Ascending aorta (tissue), 2 donors: ENCODE measurements at regions not wholly inside any gene's neighbourhood (a gene's known extent, or its start where the extent isn't known, plus 50 kb on each side); places are given as distances from the start of the nearest gene placed in this dataset.

Experiments
- DNase-seq, 2 donors: peaks; one replicate each; pipeline ENCODE4 v3.0.0-alpha.2; 2019; ENCODE audit warnings: low spot score in 2 of 2
- H3K27ac ChIP-seq, 2 donors: fragments of 200-600 bp; sonication (generic); one replicate each; pipeline ENCODE4 v1.5.1; 2016 to 2017; ENCODE audit warnings: mild to moderate bottlenecking in 1 of 2
- H3K27me3 ChIP-seq: fragments of 200-600 bp; sonication (generic); one replicate; pipeline ENCODE4 v1.5.1; 2017
- H3K36me3 ChIP-seq, 2 donors: fragments of 200-600 bp; sonication (generic); one replicate each; pipeline ENCODE4 v1.5.1; 2016
- H3K4me1 ChIP-seq, 2 donors: fragments of 200-600 bp; sonication (generic); one replicate each; pipeline ENCODE4 v1.5.1; 2016 to 2017; ENCODE audit warnings: mild to moderate bottlenecking in 1 of 2
- H3K4me3 ChIP-seq, 2 donors: fragments of 200-600 bp; sonication (generic); one replicate each; pipeline ENCODE4 v1.5.1; 2016 to 2017; ENCODE audit warnings: mild to moderate bottlenecking in 1 of 2
- H3K9me3 ChIP-seq, 2 donors: fragments of 200-600 bp; sonication (generic); one replicate each; pipeline ENCODE4 v1.5.1; 2016
- intact Hi-C: fragments of 100-400 bp; cut with DNase I; formaldehyde crosslinking; loops from one replicate; pipeline ENCODE4 v1.15.1; 2023
- TF ChIP-seq, protein P1 (sequence below), 3 experiments: fragments of 200-600 bp in 2 of 3; fragments of 450-650 bp in 1 of 3; sonication (generic) in 2 of 3; IDR thresholded peaks; one replicate each; pipeline ENCODE4 v1.5.1; 2016 to 2019; ENCODE audit warnings: antibody characterized with exemption in 3 of 3, mild to moderate bottlenecking in 1 of 3, moderate library complexity in 1 of 3

DNA sequence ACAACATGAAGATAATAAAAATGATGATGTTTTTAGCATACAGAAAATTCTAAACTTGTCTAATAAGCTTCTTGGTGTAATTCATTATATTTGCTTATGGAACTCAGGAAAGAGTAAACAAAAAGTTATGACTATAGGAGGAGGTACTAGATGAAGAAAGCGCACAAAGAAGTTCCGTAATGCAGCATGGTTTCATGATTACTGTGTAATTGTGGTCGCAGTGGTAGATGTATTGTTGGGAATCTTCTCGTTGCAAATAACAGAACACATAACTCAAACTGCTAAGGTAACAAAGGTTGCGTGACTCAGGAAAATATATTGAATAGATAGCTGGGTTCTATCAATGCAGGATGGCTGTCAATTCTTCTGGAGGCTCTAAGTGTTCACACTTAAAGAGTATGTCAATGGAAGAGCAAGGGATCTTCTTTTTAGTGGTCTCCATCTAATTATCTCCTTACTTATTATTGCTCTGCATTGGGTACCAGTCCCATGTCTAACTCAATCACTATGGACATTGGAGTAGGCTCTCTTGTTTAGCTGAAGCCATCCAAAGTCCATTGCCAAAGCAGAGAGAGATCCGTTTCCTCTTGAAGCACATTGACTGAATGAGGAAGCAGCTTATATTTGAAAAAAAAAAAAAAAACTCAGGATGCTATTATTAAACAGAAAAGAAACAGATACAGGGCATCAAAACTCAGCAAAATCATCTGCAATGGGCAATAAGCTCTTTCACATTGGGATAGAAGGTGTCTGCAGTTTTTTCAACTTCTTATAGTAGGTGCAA is 283.4 kb upstream of the ATP2B1 start:
- Histone ChIP-seq H3K4me1 (no peaks in the 10 kb centered on the region), H3K4me3 (no peak overlapping the region), H3K36me3 (no peaks in the 10 kb centered on the region), H3K27me3 (no peaks in the 10 kb centered on the region), H3K9me3 (no peaks in the 10 kb centered on the region), H3K27ac (no peak overlapping the region)
- no peak for DNase-seq
- intact Hi-C loops: no loop called here
- TF ChIP-seq, protein P1, sequence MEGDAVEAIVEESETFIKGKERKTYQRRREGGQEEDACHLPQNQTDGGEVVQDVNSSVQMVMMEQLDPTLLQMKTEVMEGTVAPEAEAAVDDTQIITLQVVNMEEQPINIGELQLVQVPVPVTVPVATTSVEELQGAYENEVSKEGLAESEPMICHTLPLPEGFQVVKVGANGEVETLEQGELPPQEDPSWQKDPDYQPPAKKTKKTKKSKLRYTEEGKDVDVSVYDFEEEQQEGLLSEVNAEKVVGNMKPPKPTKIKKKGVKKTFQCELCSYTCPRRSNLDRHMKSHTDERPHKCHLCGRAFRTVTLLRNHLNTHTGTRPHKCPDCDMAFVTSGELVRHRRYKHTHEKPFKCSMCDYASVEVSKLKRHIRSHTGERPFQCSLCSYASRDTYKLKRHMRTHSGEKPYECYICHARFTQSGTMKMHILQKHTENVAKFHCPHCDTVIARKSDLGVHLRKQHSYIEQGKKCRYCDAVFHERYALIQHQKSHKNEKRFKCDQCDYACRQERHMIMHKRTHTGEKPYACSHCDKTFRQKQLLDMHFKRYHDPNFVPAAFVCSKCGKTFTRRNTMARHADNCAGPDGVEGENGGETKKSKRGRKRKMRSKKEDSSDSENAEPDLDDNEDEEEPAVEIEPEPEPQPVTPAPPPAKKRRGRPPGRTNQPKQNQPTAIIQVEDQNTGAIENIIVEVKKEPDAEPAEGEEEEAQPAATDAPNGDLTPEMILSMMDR (IDR thresholded peaks at IDR 0.05): no peak

DNA sequence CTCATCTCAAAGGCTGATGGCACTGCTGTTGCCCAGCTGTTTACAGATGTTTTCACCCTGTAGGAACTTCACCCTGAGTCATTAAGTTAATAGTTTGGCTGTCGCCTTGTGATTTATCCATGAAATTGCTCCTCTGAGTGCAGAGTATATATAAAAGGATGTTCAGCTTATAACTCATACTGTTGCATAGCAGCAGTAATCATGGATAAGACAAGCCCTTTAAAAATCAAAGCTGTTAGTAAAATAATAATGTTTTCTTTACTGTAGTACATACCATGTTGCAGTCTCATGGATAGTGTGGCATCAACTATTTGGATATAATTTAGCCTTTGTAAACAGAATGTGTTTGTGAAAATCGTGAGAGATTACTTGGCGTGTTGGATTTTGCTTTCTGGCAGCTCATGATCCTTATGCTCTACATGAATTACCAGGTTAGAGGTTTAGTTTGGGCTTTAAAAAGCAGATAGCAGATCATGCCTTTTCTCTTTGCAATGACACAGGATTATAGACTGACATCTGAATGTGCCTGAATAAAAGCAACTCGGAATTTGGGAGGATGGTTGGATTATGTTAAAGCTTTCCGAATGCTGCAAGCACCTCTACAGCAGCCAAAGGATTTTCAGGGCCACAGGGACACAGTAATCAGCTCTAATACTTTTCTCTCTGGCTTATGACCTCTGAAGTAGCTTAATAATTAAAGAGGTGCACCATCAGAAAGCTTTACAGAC is 279.7 kb upstream of the ATP2B1 start:
- Histone ChIP-seq H3K4me3 (no peak overlapping the region), H3K27ac (no peak overlapping the region), H3K27me3 (no peaks in the 10 kb centered on the region), H3K4me1 (no peaks in the 10 kb centered on the region), H3K36me3 (no peaks in the 10 kb centered on the region), H3K9me3 (no peaks in the 10 kb centered on the region)
- TF ChIP-seq, protein P1 (IDR thresholded peaks at IDR 0.05): no peak
- intact Hi-C loops: no loop called here
- no peak for DNase-seq

DNA sequence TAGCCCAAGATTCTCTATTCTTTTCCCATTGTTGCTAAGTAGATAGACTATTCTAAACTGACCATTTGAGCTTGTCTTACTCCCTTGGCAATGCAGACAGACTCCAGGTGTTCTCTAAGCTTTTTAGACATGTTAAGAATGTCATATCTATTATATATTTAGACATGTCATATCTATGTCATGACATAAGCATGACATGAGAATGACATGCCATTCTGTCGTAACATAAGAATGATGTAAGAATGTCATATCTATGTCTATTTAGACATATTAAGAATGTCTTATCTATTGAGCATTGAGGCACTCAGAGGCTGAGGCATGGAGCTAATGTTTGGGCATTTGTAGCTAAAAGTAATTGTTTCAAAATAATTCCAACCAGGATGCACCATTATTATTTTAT is 277.3 kb upstream of the ATP2B1 start:
- no peaks in the 10 kb centered on the region for H3K36me3 ChIP-seq
- no peaks in the 10 kb centered on the region for H3K27me3 ChIP-seq
- H3K4me1 ChIP-seq: no peaks in the 10 kb centered on the region
- no peak overlapping the region for H3K27ac ChIP-seq
- TF ChIP-seq, protein P1 (IDR thresholded peaks at IDR 0.05): no peak
- no peaks in the 10 kb centered on the region for H3K9me3 ChIP-seq
- no peak overlapping the region for H3K4me3 ChIP-seq
- DNase-seq: no peak
- intact Hi-C loops: no loop called here

DNA sequence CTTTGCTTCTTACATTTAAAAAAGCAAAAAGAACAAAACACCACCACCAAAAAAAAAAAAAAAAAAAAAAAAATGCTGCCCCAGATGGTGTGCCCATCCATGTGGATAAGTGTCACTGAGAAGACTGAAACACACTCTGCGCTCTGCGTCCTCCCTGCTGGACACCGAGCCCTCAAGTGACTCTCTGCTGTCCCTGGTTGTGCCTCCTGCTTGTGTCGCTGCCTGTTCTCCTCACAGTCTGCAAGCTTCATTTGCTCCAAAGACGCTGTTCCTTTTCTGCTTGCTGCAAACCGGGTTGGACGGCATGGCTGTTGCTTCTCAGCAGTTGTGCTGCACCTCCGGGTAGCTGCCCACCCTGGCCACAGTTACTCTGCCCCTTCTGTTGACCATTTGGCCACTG is 276.2 kb upstream of the ATP2B1 start:
- Histone ChIP-seq H3K36me3 (no peaks in the 10 kb centered on the region), H3K9me3 (no peaks in the 10 kb centered on the region), H3K27me3 (no peaks in the 10 kb centered on the region), H3K27ac (no peak overlapping the region), H3K4me1 (no peaks in the 10 kb centered on the region), H3K4me3 (no peak overlapping the region)
- intact Hi-C loops: no loop called here
- no peak for DNase-seq
- TF ChIP-seq, protein P1 (IDR thresholded peaks at IDR 0.05): no peak

DNA sequence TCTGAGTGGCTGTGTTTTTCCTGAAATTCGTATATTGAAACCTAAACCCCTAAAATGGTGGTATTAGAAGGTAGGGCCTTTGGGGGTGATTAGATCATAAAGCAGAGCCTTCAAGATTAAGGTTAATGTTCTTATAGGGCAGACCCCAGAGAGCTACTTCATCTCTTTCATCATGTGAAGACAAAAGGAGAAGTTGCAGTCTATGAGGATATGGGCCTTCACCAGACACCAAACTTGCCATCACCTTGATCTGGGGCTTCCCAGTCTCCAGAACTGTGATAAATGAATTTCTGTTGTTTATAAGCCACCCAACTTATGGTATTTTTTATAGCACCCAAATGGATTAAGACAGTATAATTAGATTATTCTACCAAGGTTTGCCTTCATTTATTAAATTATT is 275.0 kb upstream of the ATP2B1 start:
- no peak overlapping the region for H3K4me3 ChIP-seq
- no peaks in the 10 kb centered on the region for H3K9me3 ChIP-seq
- no peak for DNase-seq
- H3K27ac ChIP-seq: no peak overlapping the region
- intact Hi-C loops: no loop called here
- H3K36me3 ChIP-seq: no peaks in the 10 kb centered on the region
- TF ChIP-seq, protein P1 (IDR thresholded peaks at IDR 0.05): no peak
- no peaks in the 10 kb centered on the region for H3K27me3 ChIP-seq
- no peaks in the 10 kb centered on the region for H3K4me1 ChIP-seq
